Stomach (tissue), 4 donors: ENCODE measurements at regions not wholly inside any gene's neighbourhood (a gene's known extent, or its start where the extent isn't known, plus 50 kb on each side); places are given as distances from the start of the nearest gene placed in this dataset.

Source experiments
- CTCF ChIP-seq, 7 experiments: fragments of 450-650 bp in 4 of 7; fragments of 200-600 bp in 3 of 7; sonication (generic) in 3 of 7; IDR thresholded peaks; one replicate each; pipeline ENCODE4 v1.5.1; 2016 to 2019; ENCODE audit warnings: antibody characterized with exemption in 7 of 7, control low read depth in 2 of 7, mild to moderate bottlenecking in 1 of 7
- EP300 ChIP-seq: sonication (generic); formaldehyde crosslinking; IDR thresholded peaks from one replicate; pipeline ENCODE4 v1.6.1; 2017; ENCODE audit warnings: antibody characterized with exemption
- POLR2A ChIP-seq, 4 donors: fragments of 450-650 bp; IDR thresholded peaks; one replicate each; pipeline ENCODE4 v1.6.1; 2016; ENCODE audit warnings: antibody characterized with exemption in 4 of 4, control low read depth in 2 of 4, mild to moderate bottlenecking in 1 of 4, moderate library complexity in 1 of 4
- POLR2AphosphoS5 ChIP-seq, 3 donors: sonication (generic); formaldehyde crosslinking; IDR thresholded peaks; one replicate each; pipeline ENCODE4 v1.6.1; 2016; ENCODE audit warnings: antibody characterized with exemption in 3 of 3

GRCh38 chr3:139238281-139239030 lies 105.4 kb upstream of the MRPS22 start:
- TF ChIP-seq POLR2A (IDR thresholded peaks at IDR 0.05) (no peak), CTCF (IDR thresholded peaks at IDR 0.05) (no peak), EP300 (no peak), POLR2AphosphoS5 (IDR thresholded peaks at IDR 0.05) (no peak)
